GM10266 (cell line): ENCODE measurements at regions not wholly inside any gene's neighbourhood (a gene's known extent, or its start where the extent isn't known, plus 50 kb on each side); places are given as distances from the start of the nearest gene placed in this dataset.
A peak's percentile ranks its signal among the peaks of the same experiment; 100 is the strongest.
"Not testable (repeated sequence)": the region's sequence is repeated elsewhere in the genome, so short reads cannot be mapped to it uniquely, and the experiment has no call there.

ENCODE experiments used
- DNase-seq: peaks from one replicate; pipeline ENCODE4 v3.0.0; 2012; ENCODE audit errors: extremely low spot score
- TF ChIP-seq, protein P1 (sequence below): IDR thresholded peaks from 2 replicates; pipeline ENCODE4 v1.5.1; 2012; ENCODE audit warnings: mild to moderate bottlenecking, low read depth; ENCODE audit not compliant: control insufficient read depth, insufficient read depth; ENCODE audit errors: missing control alignments

DNA sequence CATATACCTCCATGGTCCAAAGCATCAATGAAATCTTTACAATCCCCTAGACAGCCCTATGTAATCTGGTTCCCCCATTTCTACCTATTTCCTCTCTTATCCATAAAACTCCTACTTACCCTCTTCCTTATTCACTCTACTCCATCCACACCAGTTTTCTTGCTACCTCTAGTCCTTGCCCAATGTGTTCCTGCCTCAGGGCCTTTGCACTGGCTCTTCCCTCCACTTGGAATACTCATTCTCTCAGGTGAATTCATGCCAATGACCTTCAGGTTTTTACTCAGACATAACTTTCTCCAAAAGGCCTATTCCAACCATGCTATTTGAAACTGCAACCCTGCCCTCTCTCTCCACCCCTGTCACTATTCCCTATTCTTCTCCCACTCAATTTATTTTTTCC lies 138.7 kb upstream of the KRR1 start:
- TF ChIP-seq, protein P1, sequence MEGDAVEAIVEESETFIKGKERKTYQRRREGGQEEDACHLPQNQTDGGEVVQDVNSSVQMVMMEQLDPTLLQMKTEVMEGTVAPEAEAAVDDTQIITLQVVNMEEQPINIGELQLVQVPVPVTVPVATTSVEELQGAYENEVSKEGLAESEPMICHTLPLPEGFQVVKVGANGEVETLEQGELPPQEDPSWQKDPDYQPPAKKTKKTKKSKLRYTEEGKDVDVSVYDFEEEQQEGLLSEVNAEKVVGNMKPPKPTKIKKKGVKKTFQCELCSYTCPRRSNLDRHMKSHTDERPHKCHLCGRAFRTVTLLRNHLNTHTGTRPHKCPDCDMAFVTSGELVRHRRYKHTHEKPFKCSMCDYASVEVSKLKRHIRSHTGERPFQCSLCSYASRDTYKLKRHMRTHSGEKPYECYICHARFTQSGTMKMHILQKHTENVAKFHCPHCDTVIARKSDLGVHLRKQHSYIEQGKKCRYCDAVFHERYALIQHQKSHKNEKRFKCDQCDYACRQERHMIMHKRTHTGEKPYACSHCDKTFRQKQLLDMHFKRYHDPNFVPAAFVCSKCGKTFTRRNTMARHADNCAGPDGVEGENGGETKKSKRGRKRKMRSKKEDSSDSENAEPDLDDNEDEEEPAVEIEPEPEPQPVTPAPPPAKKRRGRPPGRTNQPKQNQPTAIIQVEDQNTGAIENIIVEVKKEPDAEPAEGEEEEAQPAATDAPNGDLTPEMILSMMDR = no peak
- no peak for DNase-seq

DNA sequence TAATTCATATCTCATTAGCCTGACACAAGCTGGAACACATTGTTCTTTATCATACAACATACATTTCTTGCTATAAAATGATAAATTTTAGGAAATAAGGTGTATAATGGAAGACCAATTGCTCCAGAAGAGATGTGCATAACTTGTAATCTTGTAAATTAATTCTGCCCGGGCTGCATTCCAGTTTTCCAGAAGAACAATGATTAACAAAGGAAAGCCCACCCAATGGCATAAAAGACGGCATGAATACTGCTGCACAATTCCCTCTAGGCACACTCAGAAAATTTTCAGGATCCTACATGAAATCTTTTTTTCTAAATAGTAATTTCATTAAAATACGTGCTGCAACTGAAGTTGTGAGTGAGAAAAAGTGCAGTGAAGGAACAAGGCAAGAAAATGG lies 137.4 kb upstream of the KRR1 start:
- TF ChIP-seq, protein P1 = no peak
- no peak for DNase-seq

DNA sequence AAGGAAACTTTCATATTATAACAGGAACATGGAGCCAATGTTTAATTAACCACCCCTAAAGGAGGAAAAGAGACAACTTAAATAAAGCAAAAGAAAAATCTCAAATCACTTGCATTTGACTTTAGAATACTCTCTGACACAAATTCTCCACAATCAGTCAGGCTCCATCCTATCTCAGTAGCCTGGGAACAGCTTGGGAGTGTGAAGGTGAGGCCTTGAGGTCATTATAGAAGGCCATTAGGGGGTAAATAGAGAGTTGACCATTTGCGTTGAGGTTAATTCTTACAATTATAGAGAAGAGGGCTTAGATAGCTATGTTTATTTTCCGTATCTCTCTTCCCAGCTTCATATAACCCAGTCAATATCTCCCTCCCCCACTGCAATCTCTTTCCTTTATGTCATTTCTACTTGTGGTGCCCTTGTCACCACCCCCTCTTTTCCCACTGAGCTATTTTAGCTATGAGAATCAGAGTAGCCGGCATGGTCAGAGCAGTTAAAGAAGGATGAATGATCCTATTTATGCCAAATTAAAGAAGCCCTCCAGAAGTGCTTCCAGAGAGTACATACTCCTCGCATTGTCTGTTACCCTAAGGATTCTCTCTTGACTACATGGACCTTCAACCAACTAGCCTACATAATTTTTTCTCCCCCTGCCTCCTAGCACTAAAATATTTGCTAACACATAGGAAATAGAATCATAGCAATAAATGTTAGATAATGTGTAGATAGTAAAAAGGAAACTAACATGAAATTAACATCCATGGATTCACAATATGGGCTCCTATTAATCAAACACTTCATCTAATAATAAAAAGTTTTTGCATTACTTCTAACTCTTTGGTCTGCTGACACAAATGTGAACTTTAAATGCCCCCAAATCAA lies 135.2 kb upstream of the KRR1 start:
- no peak for DNase-seq
- TF ChIP-seq, protein P1 = no peak

DNA sequence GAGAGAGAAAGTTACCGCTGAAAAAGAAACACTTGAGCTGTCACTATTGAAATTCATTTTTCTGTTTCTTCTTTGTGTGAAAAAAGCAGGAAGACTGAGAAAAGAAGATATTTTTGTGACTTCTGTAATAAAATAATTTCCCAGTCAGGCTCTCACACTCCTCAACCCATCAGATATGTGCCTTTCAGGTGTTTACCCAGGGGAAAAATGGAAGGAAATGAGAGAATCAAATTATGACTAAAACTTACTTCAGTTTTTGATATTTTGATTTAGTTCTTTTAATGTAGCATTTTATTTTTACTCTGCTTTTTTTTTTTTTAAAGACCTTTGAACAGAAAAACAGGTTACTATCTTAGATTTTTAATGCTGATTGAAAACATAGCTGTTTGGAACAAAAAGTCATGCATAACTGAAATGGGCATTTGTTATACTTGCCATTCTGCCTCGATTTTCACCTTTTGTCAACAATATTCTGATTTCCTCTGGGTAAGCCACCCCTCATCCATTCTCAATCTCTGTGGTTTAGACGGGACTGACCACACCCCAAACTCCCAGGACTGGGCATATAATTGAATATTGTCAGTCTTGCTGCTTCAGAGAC lies 133.2 kb upstream of the KRR1 start:
- no peak for DNase-seq
- TF ChIP-seq, protein P1 = no peak

DNA sequence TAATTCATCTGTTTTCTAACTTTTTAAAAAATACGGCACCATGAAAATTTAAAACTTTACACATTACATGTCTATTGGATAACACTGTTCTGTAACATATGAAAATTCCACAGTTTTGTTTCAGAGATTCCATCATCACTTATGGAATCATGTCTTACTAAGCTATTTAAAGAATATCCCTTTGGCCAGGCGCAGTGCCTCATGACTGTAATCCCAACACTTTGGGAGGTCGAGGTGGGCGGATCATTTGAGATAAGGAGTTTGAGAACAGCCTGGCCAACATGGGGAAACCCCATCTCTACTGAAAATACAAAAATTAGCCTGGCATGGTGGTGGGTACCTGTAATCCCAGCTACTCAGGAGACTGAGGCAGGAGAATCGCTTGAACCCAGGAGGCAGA lies 131.7 kb upstream of the KRR1 start:
- DNase-seq = not testable (repeated sequence)

DNA sequence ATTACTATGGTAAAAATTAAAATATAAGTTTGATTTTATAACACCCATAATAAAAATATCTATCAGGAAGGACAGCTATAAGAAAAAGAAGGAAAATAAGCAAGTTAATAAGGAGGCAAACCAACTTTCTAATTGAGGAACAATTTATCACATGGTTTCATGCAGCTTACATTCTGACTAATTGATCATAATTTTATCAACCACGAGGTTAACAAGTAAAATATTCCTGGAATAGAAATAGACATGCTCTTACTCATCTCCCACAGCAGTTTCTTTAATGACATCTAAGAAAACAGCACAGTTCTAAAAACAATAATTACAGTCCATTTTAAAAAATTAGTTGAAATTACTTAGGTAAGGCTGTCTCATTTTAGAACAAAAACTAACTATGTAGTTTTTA lies 130.8 kb upstream of the KRR1 start:
- TF ChIP-seq, protein P1 = no peak
- DNase-seq = no peak

DNA sequence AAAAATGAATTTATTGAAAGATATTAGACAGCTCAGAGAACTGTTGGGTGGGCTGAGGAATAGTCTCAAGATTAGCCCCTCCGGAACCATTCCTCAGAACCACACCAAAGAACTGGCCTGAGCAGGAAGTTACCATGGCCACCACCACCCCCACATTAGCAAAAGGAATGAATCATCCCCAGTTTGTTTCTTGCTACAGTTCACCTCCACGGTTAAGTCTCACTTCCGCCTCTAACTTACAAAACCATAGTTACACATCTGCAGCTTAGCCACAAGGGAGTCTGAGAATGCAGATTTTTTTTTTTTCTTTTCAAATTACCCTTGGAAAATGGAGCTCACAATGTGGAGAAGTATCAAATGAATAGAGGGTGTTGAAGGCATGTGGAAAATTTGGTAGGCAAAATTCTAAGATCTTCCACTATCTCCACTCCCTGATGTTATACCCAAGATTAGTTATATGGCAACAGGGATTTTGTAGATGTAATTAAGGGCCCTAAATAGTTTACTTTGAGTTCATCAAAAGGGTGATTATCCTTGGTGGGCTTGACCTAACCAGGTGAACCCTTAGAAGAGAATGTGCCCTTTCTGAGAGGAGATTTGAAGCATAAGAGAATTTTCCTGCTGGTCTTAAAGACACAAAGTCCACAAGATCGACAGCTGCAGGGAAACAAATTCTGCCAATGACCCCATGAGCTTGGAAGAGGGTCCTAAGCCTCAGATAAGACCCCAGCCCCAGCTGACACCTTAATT lies 129.8 kb upstream of the KRR1 start:
- DNase-seq = peak; percentile 64
- TF ChIP-seq, protein P1 = no peak
